ENCODE measurements at regions not wholly inside any gene's neighbourhood (a gene's known extent, or its start where the extent isn't known, plus 50 kb on each side); places are given as distances from the start of the nearest gene placed in this dataset.
"Not testable (repeated sequence)": the region's sequence is repeated elsewhere in the genome, so short reads cannot be mapped to it uniquely, and the experiment has no call there.

GRCh38 chr1:161439280-161440232 is 65.7 kb upstream of the FCGR2A start:
- POLR2A ChIA-PET, result no interaction called here
- H3F3A ChIP-seq (replicated peaks; ENCODE audit: insufficient read depth), result no peaks in the 10 kb centered on the region
- no peaks in the 10 kb centered on the region for H3K79me2 ChIP-seq (ENCODE audit: insufficient read depth)
- no peak overlapping the region; the same call in 1 of the 2 replicates for H3K9ac ChIP-seq
- no peak for TF ChIP-seq TEAD4 (IDR thresholded peaks at IDR 0.05; ENCODE audit: borderline replicate concordance, insufficient read depth)
- no peak for TF ChIP-seq IRF3 (IDR thresholded peaks at IDR 0.05; ENCODE audit: low read depth, low read length)
- no peak for TF ChIP-seq MAX (IDR thresholded peaks at IDR 0.05; ENCODE audit: low read depth)
- TF ChIP-seq USF2 (IDR thresholded peaks at IDR 0.05; ENCODE audit: borderline replicate concordance, low read depth, low read length), result no peak
- no peak for TF ChIP-seq SIN3A (IDR thresholded peaks at IDR 0.05; ENCODE audit: borderline replicate concordance, low read depth, low read length)
- TF ChIP-seq EZH2phosphoT487 (IDR thresholded peaks at IDR 0.05; ENCODE audit: borderline replicate concordance, low read depth), result no peak
- TF ChIP-seq FOSL2 (IDR thresholded peaks at IDR 0.05; ENCODE audit: borderline replicate concordance, low read depth), result no peak
- no peak for TF ChIP-seq GABPA (IDR thresholded peaks at IDR 0.05; ENCODE audit: low read depth)
- no peak for TF ChIP-seq POLR2AphosphoS5 (IDR thresholded peaks at IDR 0.05; ENCODE audit: low read depth, low read length)
- H3K9me2 ChIP-seq, result no peaks in the 10 kb centered on the region
- peak overlapping the region; percentile 91; the same call in 1 of the 2 replicates for H2AFZ ChIP-seq (ENCODE audit: low read depth)
- no peak overlapping the region for H3K27ac ChIP-seq (ENCODE audit: low read depth in 2 of 2, low read length in 1 of 2)
- H3K4me2 ChIP-seq, result peak overlapping the region; percentile 88
- H3K9me3 ChIP-seq, result no peaks in the 10 kb centered on the region
- H3K36me3 ChIP-seq (replicated peaks in 1 of 2; ENCODE audit: control insufficient read depth in 1 of 2, insufficient read depth in 2 of 2, low read length in 1 of 2), result no peaks in the 10 kb centered on the region
- DNase-seq, result peak; percentile 52
- H3K4me1 ChIP-seq (ENCODE audit: control insufficient read depth in 1 of 2, insufficient read depth in 2 of 2, low read depth in 1 of 2, low read length in 1 of 2), result peaks cover 0 to 7% of the 10 kb centered on the region in 2 experiments; a peak in 1 of 4 replicates
- 20% methylated on average over 24 of the region's 44 CpGs for whole genome bisulfite sequencing (ENCODE audit: low lambda C conversion rate)
- no peaks in the 10 kb centered on the region for H4K20me1 ChIP-seq (ENCODE audit: insufficient read depth)
- CTCF ChIA-PET, result interaction anchor here (0.6 to 3.8 kb wide), 8 partner anchors 8 to 79 kb away, joined by 3 to 18 read pairs (median 6); no protein-coding TSS in a partner anchor
- H3K4me3 ChIP-seq (ENCODE audit: low read depth in 2 of 2, low read length in 1 of 2), result peak overlapping the region; percentile 41 to 76
- peaks cover 13% of the 10 kb centered on the region; the same call in 1 of the 2 replicates for H3K27me3 ChIP-seq (ENCODE audit: insufficient read depth)

- H3K9ac ChIP-seq; H3K27ac ChIP-seq (ENCODE audit: low read depth in 2 of 2, low read length in 1 of 2); CTCF ChIA-PET; H3K4me3 ChIP-seq (ENCODE audit: low read depth in 2 of 2, low read length in 1 of 2); H3K9me3 ChIP-seq; DNase-seq; H3K4me1 ChIP-seq (ENCODE audit: control insufficient read depth in 1 of 2, insufficient read depth in 2 of 2, low read depth in 1 of 2, low read length in 1 of 2); H3F3A ChIP-seq (replicated peaks; ENCODE audit: insufficient read depth); H3K9me2 ChIP-seq; H3K36me3 ChIP-seq (replicated peaks in 1 of 2; ENCODE audit: control insufficient read depth in 1 of 2, insufficient read depth in 2 of 2, low read length in 1 of 2); H2AFZ ChIP-seq (ENCODE audit: low read depth); H4K20me1 ChIP-seq (ENCODE audit: insufficient read depth); H3K79me2 ChIP-seq (ENCODE audit: insufficient read depth); POLR2A ChIA-PET; H3K4me2 ChIP-seq: not testable (repeated sequence)
- WGBS (ENCODE audit: low lambda C conversion rate), result 0% methylated on average over 1 of the region's 5 CpGs
- H3K27me3 ChIP-seq (ENCODE audit: insufficient read depth), result peaks cover 18% of the 10 kb centered on the region; the same call in 1 of the 2 replicates
Observed at GRCh38 chr1:161433191-161433590, 65.5 kb upstream of the CFAP126 start.

Data from SK-N-SH (cell line).